Thymus (tissue), 11 donors: ENCODE measurements at regions not wholly inside any gene's neighbourhood (a gene's known extent, or its start where the extent isn't known, plus 50 kb on each side); places are given as distances from the start of the nearest gene placed in this dataset.
A peak's percentile ranks its signal among the peaks of the same experiment; 100 is the strongest.

ENCODE experiments used
- DNase-seq, 9 donors: peaks; one replicate each; pipeline ENCODE4 v3.0.0-alpha.2; 2013; ENCODE audit warnings: low spot score in 9 of 9, low read depth in 6 of 9, missing footprints in 1 of 9
- H3K27ac ChIP-seq, 2 donors: one replicate each; pipeline ENCODE4 v1.5.1; 2013; ENCODE audit warnings: control low read depth in 1 of 2, low read depth in 1 of 2, low read length in 1 of 2, mild to moderate bottlenecking in 1 of 2, moderate library complexity in 1 of 2
- H3K27me3 ChIP-seq, 2 donors: one replicate each; pipeline ENCODE4 v1.5.1; 2013; ENCODE audit warnings: low read length in 1 of 2; ENCODE audit not compliant: control insufficient read depth in 2 of 2, insufficient read depth in 1 of 2
- H3K36me3 ChIP-seq, 2 donors: one replicate each; pipeline ENCODE4 v1.5.1; 2013; ENCODE audit warnings: low read length in 1 of 2, mild to moderate bottlenecking in 1 of 2, moderate library complexity in 1 of 2; ENCODE audit not compliant: control insufficient read depth in 2 of 2, insufficient read depth in 2 of 2
- H3K4me1 ChIP-seq, 2 donors: one replicate each; pipeline ENCODE4 v1.5.1; 2013; ENCODE audit warnings: low read length in 2 of 2; ENCODE audit not compliant: control insufficient read depth in 2 of 2, insufficient read depth in 2 of 2
- H3K4me3 ChIP-seq, 2 donors: one replicate each; pipeline ENCODE4 v1.5.1; 2013; ENCODE audit warnings: low read length in 2 of 2, control low read depth in 1 of 2, mild to moderate bottlenecking in 1 of 2
- H3K9me3 ChIP-seq, 2 donors: one replicate each; pipeline ENCODE4 v1.5.1; 2013; ENCODE audit warnings: low read length in 1 of 2, mild to moderate bottlenecking in 1 of 2; ENCODE audit not compliant: control insufficient read depth in 2 of 2, insufficient read depth in 1 of 2
- WGBS: extraction: QIAGEN DNeasy Blood & Tissue Kit; methylation state at CpG from one replicate; pipeline ENCODE4 v1.1.7; 2013; 5-methylcytosine and 5-hydroxymethylcytosine counted together
- donor health status: healthy.

DNA sequence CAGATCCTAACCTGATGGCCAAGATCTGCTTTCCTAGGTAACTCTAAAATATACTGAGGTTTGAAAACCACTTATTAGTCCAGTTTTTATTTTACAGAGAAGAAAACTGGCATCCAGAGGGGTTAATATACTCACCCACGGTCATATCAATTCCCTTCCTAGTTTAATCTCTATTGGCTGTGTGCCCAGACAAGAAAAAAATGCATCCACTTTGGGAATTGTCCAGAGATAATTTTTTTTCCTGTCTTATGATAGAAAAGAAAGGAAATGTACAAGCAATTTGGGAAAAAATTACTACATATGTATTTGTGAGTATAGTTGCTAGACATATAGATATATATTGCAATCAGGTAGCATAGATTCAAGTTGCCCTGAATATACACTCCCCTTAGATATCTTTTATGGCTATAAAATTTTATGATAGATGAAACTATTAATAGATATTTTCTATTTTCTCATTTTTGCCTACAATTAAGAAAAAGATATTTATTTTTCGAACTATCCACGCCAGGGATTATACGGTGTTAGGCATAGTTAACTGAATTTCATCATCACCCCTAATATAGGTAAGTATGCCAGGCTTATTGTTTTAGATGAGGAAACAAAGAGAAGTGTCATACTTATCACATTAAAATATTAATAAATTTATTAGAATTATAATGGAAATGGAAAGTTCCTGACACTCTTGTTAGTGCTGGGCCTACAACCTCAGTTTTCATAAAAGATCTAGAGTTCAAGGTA lies 100.5 kb upstream of the SLC38A2 start:
- Histone ChIP-seq H3K27me3 (no peaks in the 10 kb centered on the region), H3K36me3 (no peaks in the 10 kb centered on the region), H3K4me1 (peaks cover 3 to 9% of the 10 kb centered on the region in 2 donors), H3K4me3 (no peak overlapping the region), H3K9me3 (no peaks in the 10 kb centered on the region), H3K27ac (peak overlapping the region in 1 of 2 donors; percentile 22)
- WGBS: 89% methylated on average over 4 of the region's 4 CpGs
- no peak for DNase-seq

GRCh38 chr12:46472144-46472705 lies 99.7 kb upstream of the SLC38A2 start:
- Histone ChIP-seq H3K27ac (no peak overlapping the region), H3K27me3 (no peaks in the 10 kb centered on the region), H3K4me1 (peaks cover 3 to 9% of the 10 kb centered on the region in 2 donors), H3K4me3 (no peak overlapping the region), H3K9me3 (no peaks in the 10 kb centered on the region), H3K36me3 (no peaks in the 10 kb centered on the region)
- 95% methylated on average over 5 of the region's 5 CpGs for WGBS
- DNase-seq: no peak

GRCh38 chr12:46471404-46471803 lies 98.8 kb upstream of the SLC38A2 start:
- no peak overlapping the region for H3K27ac ChIP-seq
- H3K27me3 ChIP-seq: no peaks in the 10 kb centered on the region
- 97% methylated on average over 2 of the region's 2 CpGs for WGBS
- H3K4me1 ChIP-seq: peaks cover 3 to 9% of the 10 kb centered on the region in 2 donors
- no peak overlapping the region for H3K4me3 ChIP-seq
- no peak for DNase-seq
- H3K36me3 ChIP-seq: no peaks in the 10 kb centered on the region
- H3K9me3 ChIP-seq: no peaks in the 10 kb centered on the region

DNA sequence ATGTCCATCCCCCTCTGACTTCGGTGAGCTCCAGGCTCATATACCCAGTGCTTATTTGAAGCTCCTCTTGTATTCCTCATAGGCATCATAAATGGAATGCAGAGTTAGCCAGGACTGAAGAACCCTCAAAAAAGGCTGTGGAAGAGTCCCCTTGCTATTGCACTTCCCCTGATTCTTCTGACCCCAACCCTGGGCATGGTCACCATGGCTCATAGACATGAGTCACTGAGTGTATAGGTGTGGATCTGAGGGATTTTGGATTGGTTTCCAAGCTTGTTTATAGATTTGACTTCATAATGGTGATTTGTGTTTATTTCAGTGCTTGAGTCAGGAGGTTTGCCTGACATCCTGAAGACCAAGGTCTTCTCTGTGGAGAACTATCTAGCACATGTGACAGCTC lies 98.4 kb upstream of the SLC38A2 start:
- 96% methylated on average over 1 of the region's 1 CpG for WGBS
- Histone ChIP-seq H3K27ac (no peak overlapping the region), H3K4me1 (peaks cover 3 to 9% of the 10 kb centered on the region in 2 donors), H3K36me3 (no peaks in the 10 kb centered on the region), H3K27me3 (no peaks in the 10 kb centered on the region), H3K4me3 (no peak overlapping the region), H3K9me3 (no peaks in the 10 kb centered on the region)
- no peak for DNase-seq

DNA sequence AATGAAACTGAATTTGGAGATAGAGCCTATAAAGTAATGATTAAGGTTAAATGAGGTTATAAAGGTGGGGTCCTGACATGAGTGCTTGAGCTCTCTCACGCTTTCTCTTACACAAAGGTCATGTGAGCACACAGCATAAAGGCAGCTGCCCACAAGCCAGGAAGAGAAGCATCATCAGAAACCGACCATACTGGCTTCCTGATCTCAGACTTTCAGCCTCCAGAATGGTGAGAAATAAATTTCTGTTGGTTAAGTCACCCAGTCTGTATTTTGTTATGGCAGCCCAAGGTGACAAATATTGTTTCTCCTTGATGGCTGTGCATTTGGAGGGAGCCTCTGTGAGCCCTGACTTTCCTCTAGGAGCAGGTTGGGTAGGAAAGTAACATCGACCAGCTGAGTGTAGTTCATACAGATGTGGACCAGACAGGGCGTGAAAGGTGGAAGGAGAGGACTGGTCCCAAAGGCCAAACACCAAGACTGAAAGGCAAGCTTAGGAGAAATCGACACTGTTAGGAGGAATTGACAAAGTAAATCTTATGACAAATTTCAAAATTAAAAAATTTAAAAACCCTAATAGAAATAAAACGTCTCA lies 97.6 kb upstream of the SLC38A2 start:
- Histone ChIP-seq H3K27me3 (no peaks in the 10 kb centered on the region), H3K27ac (no peak overlapping the region), H3K4me1 (peaks cover 3 to 9% of the 10 kb centered on the region in 2 donors), H3K9me3 (no peaks in the 10 kb centered on the region), H3K4me3 (no peak overlapping the region), H3K36me3 (no peaks in the 10 kb centered on the region)
- 52% methylated on average over 6 of the region's 6 CpGs for WGBS
- peak in 1 of 9 donors; percentile 57 for DNase-seq

DNA sequence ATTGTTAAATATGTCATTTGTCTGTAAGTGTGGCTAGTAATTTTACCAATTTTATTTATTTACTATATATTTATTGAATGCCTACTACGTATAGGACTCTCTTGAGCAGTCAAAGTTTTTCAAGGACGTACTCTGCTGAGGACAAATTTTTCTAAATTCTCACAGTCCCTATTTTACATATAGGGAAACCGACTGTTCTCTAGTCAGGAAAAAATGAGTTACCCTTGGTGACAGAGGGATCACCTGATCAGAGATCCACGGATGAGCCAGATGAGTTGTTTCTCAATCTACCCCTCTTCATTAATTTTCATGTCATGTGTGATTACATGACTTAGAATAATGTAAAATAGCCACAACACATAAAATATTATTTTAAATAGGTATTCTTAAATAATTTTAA lies 96.2 kb upstream of the SLC38A2 start:
- Histone ChIP-seq H3K27me3 (no peaks in the 10 kb centered on the region), H3K9me3 (no peaks in the 10 kb centered on the region), H3K4me1 (peaks cover 3 to 9% of the 10 kb centered on the region in 2 donors), H3K36me3 (no peaks in the 10 kb centered on the region), H3K27ac (no peak overlapping the region), H3K4me3 (no peak overlapping the region)
- no peak for DNase-seq
- WGBS: 72% methylated on average over 4 of the region's 4 CpGs

DNA sequence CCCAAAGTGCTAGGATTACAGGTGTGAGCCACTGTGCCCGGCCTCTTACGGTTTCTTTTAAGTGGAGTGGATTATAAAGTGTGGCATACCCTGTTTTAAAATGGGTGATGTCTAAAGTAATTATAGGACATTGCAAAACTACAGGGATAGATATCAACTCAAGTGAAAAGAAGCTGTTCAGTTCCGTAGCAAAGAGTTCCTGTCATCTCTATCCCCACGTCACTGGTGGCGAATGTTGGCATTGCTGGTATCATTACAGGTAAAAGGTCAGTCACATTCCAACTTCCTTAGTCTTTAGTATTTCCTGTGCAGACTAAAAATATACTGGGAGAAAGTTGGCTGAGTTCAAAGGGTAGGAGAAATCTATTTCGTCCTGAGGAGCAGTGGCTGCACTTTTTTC lies 95.6 kb upstream of the SLC38A2 start:
- H3K27ac ChIP-seq: no peak overlapping the region
- peaks cover 3 to 5% of the 10 kb centered on the region in 2 donors for H3K4me1 ChIP-seq
- WGBS: 98% methylated on average over 6 of the region's 6 CpGs
- DNase-seq: no peak
- no peaks in the 10 kb centered on the region for H3K36me3 ChIP-seq
- H3K9me3 ChIP-seq: no peaks in the 10 kb centered on the region
- no peak overlapping the region for H3K4me3 ChIP-seq
- H3K27me3 ChIP-seq: no peaks in the 10 kb centered on the region

- no peak overlapping the region for H3K4me3 ChIP-seq
- no peaks in the 10 kb centered on the region for H3K36me3 ChIP-seq
- DNase-seq: no peak
- H3K9me3 ChIP-seq: no peaks in the 10 kb centered on the region
- H3K27me3 ChIP-seq: no peaks in the 10 kb centered on the region
- no peak overlapping the region for H3K27ac ChIP-seq
- H3K4me1 ChIP-seq: peaks cover 5 to 10% of the 10 kb centered on the region in 2 donors
Observed at GRCh38 chr12:46465307-46465706, 92.7 kb upstream of the SLC38A2 start.

DNA sequence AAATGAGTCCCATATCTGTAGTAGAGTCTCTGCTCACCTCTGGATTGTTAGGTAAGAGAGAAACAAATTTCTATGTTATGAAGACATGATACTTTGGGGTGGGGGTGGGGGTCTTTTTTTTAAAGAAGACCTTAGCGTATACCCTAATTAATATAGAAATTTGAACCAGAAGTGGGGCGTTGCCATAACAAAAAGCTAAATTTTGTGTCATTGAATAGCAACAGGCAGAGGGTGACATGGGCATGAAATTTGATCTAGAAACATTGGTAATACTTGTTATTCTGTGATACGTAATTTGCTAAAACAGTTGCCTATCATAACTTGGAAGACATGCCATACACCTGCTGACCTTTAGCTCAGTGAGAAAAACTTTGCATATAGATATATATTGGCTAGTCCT lies 92.3 kb upstream of the SLC38A2 start:
- H3K9me3 ChIP-seq: no peaks in the 10 kb centered on the region
- no peaks in the 10 kb centered on the region for H3K36me3 ChIP-seq
- H3K4me1 ChIP-seq: peaks cover 6 to 10% of the 10 kb centered on the region in 2 donors
- H3K27me3 ChIP-seq: no peaks in the 10 kb centered on the region
- no peak for DNase-seq
- no peak overlapping the region for H3K4me3 ChIP-seq
- WGBS: 98% methylated on average over 3 of the region's 3 CpGs
- no peak overlapping the region for H3K27ac ChIP-seq
